ENCODE measurements at regions not wholly inside any gene's neighbourhood (a gene's known extent, or its start where the extent isn't known, plus 50 kb on each side); places are given as distances from the start of the nearest gene placed in this dataset.

DNA sequence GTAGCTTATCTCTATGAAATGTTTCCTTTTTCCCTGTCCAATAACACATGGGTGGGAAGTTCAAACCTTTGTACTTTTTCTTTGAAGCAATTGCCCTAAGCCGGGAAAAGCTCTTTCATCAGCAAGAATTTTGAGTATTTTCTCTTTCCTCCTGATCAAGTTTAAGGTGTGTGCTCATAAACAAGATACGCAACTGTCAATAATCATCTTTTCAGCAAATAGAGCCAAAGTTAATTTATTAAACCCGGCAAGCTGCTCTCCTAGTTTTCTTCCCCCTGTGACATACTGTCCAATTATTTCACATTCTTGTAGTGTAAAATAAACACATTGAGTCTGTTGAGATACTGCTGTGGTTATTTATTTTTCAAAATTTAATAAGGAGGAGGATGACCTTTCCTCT lies 194.4 kb downstream of the EDN1 start:
- TF ChIP-seq POLR2A (IDR thresholded peaks at IDR 0.05; ENCODE audit: control extremely low read depth in 1 of 2, low read depth in 2 of 2, low read length in 2 of 2): no peak
- TF ChIP-seq CTCF (IDR thresholded peaks at IDR 0.05; ENCODE audit: control extremely low read depth in 1 of 3, insufficient read depth in 1 of 3, low read depth in 1 of 3, low read length in 3 of 3): no peak
- TF ChIP-seq EZH2 (IDR thresholded peaks at IDR 0.05; ENCODE audit: low read depth, low read length, severe bottlenecking): no peak
- TF ChIP-seq POLR2AphosphoS5 (IDR thresholded peaks at IDR 0.05; ENCODE audit: low read depth, low read length): no peak
- TF ChIP-seq SUZ12 (IDR thresholded peaks at IDR 0.05; ENCODE audit: low read length): no peak
- no peak for TF ChIP-seq TAF1 (IDR thresholded peaks at IDR 0.05; ENCODE audit: low read depth, low read length)
- TF ChIP-seq SP1 (IDR thresholded peaks at IDR 0.05; ENCODE audit: low read depth, low read length): no peak
- TF ChIP-seq GABPA (IDR thresholded peaks at IDR 0.05; ENCODE audit: borderline replicate concordance, insufficient read depth, low read length): no peak
- TF ChIP-seq, protein P1, sequence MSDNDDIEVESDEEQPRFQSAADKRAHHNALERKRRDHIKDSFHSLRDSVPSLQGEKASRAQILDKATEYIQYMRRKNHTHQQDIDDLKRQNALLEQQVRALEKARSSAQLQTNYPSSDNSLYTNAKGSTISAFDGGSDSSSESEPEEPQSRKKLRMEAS (IDR thresholded peaks at IDR 0.05): no peak
- TF ChIP-seq TCF12 (IDR thresholded peaks at IDR 0.05; ENCODE audit: low read depth, low read length): no peak

All from H1 (cell line).